GM12878 (cell line): ENCODE measurements at regions not wholly inside any gene's neighbourhood (a gene's known extent, or its start where the extent isn't known, plus 50 kb on each side); places are given as distances from the start of the nearest gene placed in this dataset.

Experiments
- ATAC-seq: fragments of 200-7000 bp; cut with Tn5 transposase; 3 replicates; pipeline ENCODE4 v1.9.1; 2020; ENCODE audit warnings: mild to moderate bottlenecking, moderate library complexity
- BruUV-seq: library from RNA; stranded (reverse); fragments of 400-500 nt; replicated peaks from 2 replicates; lab custom pipeline; 2021; lab: Mats Ljungman, UMichigan
- CTCF ChIA-PET: fragments of 300-600 bp; sonication (Branson Sonifier 250); formaldehyde crosslinking; extraction: SDS; loops from one replicate; lab custom pipeline; 2021; ENCODE audit warnings: inconsistent platforms; lab: Yijun Ruan, JAX
- POLR2A ChIA-PET: fragments of 350-600 bp; formaldehyde crosslinking; extraction: SDS; loops from one replicate; lab custom pipeline; 2021; ENCODE audit warnings: inconsistent platforms; lab: Charles Lee
- RAD21 ChIA-PET: fragments of 300-600 bp; sonication (Branson Sonifier 250); formaldehyde crosslinking; loops from one replicate; lab custom pipeline; 2023; ENCODE audit warnings: antibody characterized with exemption; ENCODE audit not compliant: unreplicated experiment; lab: Charles Lee
- SMC1A ChIA-PET: fragments of 300-600 bp; sonication (Branson Sonifier 250); formaldehyde crosslinking; loops from one replicate; lab custom pipeline; 2023; ENCODE audit not compliant: unreplicated experiment, uncharacterized antibody; lab: Charles Lee
- DNase-seq: peaks from one replicate; pipeline ENCODE4 v3.0.0-alpha.2; 2011; ENCODE audit warnings: low read depth, low spot score
- FAIRE-seq: peaks from 3 replicates; lab custom pipeline; 2011; peaks lifted over from hg19 to GRCh38; lab: Jason Lieb, UNC
- H2AFZ ChIP-seq: 2 replicates; pipeline ENCODE4 v1.6.0; 2011; ENCODE audit warnings: low read depth, low read length, control low read depth; ENCODE audit not compliant: control insufficient read depth
- H3K27ac ChIP-seq: 2 replicates; pipeline ENCODE4 v1.5.1; 2011; ENCODE audit warnings: control low read depth; ENCODE audit not compliant: control insufficient read depth, insufficient read depth
- H3K27me3 ChIP-seq, 2 experiments: replicated peaks in 1 of 2; 2 replicates each; pipeline versions ENCODE4 v1.6.0 to v1.6.1; 2011; ENCODE audit warnings: low read length in 1 of 2; ENCODE audit not compliant: control insufficient read depth in 2 of 2, insufficient read depth in 2 of 2
- H3K36me3 ChIP-seq, 2 experiments: 2 replicates each; pipeline ENCODE4 v1.5.1; 2011; ENCODE audit warnings: low read length in 1 of 2; ENCODE audit not compliant: control insufficient read depth in 2 of 2, insufficient read depth in 2 of 2
- H3K4me1 ChIP-seq: 2 replicates; pipeline ENCODE4 v1.6.1; 2011; ENCODE audit warnings: mild to moderate bottlenecking, low read length, moderate library complexity, mixed read lengths; ENCODE audit not compliant: control insufficient read depth, insufficient read depth
- H3K4me2 ChIP-seq: 2 replicates; pipeline ENCODE4 v1.6.0; 2011; ENCODE audit warnings: control low read depth; ENCODE audit not compliant: control insufficient read depth, insufficient read depth
- H3K4me3 ChIP-seq: fragments of 200-600 bp; sonication (generic); 2 replicates; pipeline ENCODE4 v1.5.1; 2016
- H3K79me2 ChIP-seq: 2 replicates; pipeline ENCODE4 v1.6.0; 2011; ENCODE audit warnings: low read length; ENCODE audit not compliant: control insufficient read depth, insufficient read depth
- H3K9ac ChIP-seq: 2 replicates; pipeline ENCODE4 v1.8.0; 2011; ENCODE audit warnings: low read length, control low read depth, mixed read lengths; ENCODE audit not compliant: control insufficient read depth, insufficient read depth
- H3K9me3 ChIP-seq: replicated peaks from 3 replicates; pipeline ENCODE4 v1.5.1; 2011; ENCODE audit warnings: mild to moderate bottlenecking, low read length; ENCODE audit not compliant: control insufficient read depth, insufficient read depth
- H4K20me1 ChIP-seq: 2 replicates; pipeline ENCODE4 v1.6.0; 2011; ENCODE audit not compliant: control insufficient read depth, insufficient read depth
- BHLHE40 ChIP-seq, 2 experiments: fragments of 450-650 bp in 1 of 2; IDR thresholded peaks; 2 replicates each; pipeline ENCODE4 v1.6.1; 2011 to 2017; ENCODE audit warnings: low read depth in 2 of 2, borderline replicate concordance in 1 of 2, improper control_type of control experiment in 1 of 2, low read length in 1 of 2, mild to moderate bottlenecking in 1 of 2
- DPF2 ChIP-seq: fragments of 450-650 bp; IDR thresholded peaks from 2 replicates; pipeline ENCODE4 v1.6.1; 2017; ENCODE audit warnings: mild to moderate bottlenecking
- IKZF1 ChIP-seq: fragments of 450-650 bp; conservative IDR thresholded peaks from 2 replicates; pipeline ENCODE4 v1.6.1; 2017; ENCODE audit warnings: antibody characterized with exemption, mild to moderate bottlenecking
- MEF2A ChIP-seq: IDR thresholded peaks from 2 replicates; pipeline ENCODE4 v1.6.1; 2011; ENCODE audit warnings: low read depth, mild to moderate bottlenecking, low read length, moderate library complexity; ENCODE audit not compliant: insufficient read depth
- NR2F1 ChIP-seq: fragments of 450-650 bp; conservative IDR thresholded peaks from 2 replicates; pipeline ENCODE4 v1.6.1; 2017; ENCODE audit warnings: mild to moderate bottlenecking
- RAD21 ChIP-seq: IDR thresholded peaks from 2 replicates; pipeline ENCODE4 v1.6.1; 2011; ENCODE audit warnings: mild to moderate bottlenecking, low read depth, low read length, moderate library complexity; ENCODE audit not compliant: insufficient read depth
- RELB ChIP-seq: fragments of 450-650 bp; IDR thresholded peaks from 2 replicates; pipeline ENCODE4 v1.6.1; 2017; ENCODE audit warnings: low read depth, mild to moderate bottlenecking, moderate library complexity
- SIX5 ChIP-seq: IDR thresholded peaks from 2 replicates; pipeline ENCODE4 v1.6.1; 2011; ENCODE audit warnings: mild to moderate bottlenecking, low read depth, low read length, moderate library complexity; ENCODE audit not compliant: severe bottlenecking
- STAT1 ChIP-seq: fragments of 450-650 bp; conservative IDR thresholded peaks from 2 replicates; pipeline ENCODE4 v1.6.1; 2014; ENCODE audit warnings: antibody characterized with exemption, mild to moderate bottlenecking
- ZNF622 ChIP-seq: fragments of 450-650 bp; IDR thresholded peaks from 2 replicates; pipeline ENCODE4 v1.6.1; 2017; ENCODE audit warnings: mild to moderate bottlenecking, inconsistent platforms
- WGBS: methylation state at CpG from one replicate; pipeline ENCODE4 v1.1.6; 2016; ENCODE audit warnings: low lambda C conversion rate; ENCODE audit not compliant: insufficient replicate concordance, insufficient coverage; ENCODE audit errors: missing lambda C conversion rate; 5-methylcytosine and 5-hydroxymethylcytosine counted together
- in situ Hi-C: fragments of 300-500 bp; cut with MboI; formaldehyde crosslinking; loops from 9 replicates; pipeline ENCODE4 v1.14.3; 2018; ENCODE audit warnings: mixed read lengths
- intact Hi-C: fragments of 100-400 bp; cut with micrococcal nuclease; formaldehyde crosslinking; loops from one replicate; pipeline ENCODE4 v1.14.2; 2022; ENCODE audit not compliant: unreplicated experiment
- TF ChIP-seq, protein P1 (sequence below): IDR thresholded peaks from 2 replicates; pipeline ENCODE4 v1.6.1; 2012; ENCODE audit warnings: low read depth, low read length, improper control_type of control experiment
- TF ChIP-seq, protein P2 (sequence below): fragments of 450-650 bp; IDR thresholded peaks from 2 replicates; pipeline ENCODE4 v1.6.1; 2017; ENCODE audit warnings: mild to moderate bottlenecking, moderate library complexity

- no peak for TF ChIP-seq MEF2A
- TF ChIP-seq STAT1 = no peak
- TF ChIP-seq, protein P1, sequence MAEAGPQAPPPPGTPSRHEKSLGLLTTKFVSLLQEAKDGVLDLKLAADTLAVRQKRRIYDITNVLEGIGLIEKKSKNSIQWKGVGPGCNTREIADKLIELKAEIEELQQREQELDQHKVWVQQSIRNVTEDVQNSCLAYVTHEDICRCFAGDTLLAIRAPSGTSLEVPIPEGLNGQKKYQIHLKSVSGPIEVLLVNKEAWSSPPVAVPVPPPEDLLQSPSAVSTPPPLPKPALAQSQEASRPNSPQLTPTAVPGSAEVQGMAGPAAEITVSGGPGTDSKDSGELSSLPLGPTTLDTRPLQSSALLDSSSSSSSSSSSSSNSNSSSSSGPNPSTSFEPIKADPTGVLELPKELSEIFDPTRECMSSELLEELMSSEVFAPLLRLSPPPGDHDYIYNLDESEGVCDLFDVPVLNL = no peak
These were observed 71.5 kb upstream of the ARHGAP5 start (continued) for GRCh38 chr14:32005628-32006027.

GRCh38 chr14:32006263-32007110 lies 70.6 kb upstream of the ARHGAP5 start:
- POLR2A ChIA-PET = no interaction called here
- H3K27ac ChIP-seq = no peak overlapping the region

More at GRCh38 chr14:32006263-32007110, 70.6 kb upstream of the ARHGAP5 start:
- no TSS peak for BruUV-seq
- Histone ChIP-seq H3K4me2 (no peak overlapping the region), H3K9me3 (no peaks in the 10 kb centered on the region), H3K27me3 (no peaks in the 10 kb centered on the region; a peak in 1 of 4 replicates), H3K79me2 (no peaks in the 10 kb centered on the region), H3K4me1 (no peaks in the 10 kb centered on the region), H3K9ac (no peak overlapping the region), H2AFZ (no peak overlapping the region), H4K20me1 (no peaks in the 10 kb centered on the region), H3K36me3 (no peaks in the 10 kb centered on the region), H3K4me3 (no peak overlapping the region)
- FAIRE-seq (no peak), DNase-seq (no peak), ATAC-seq (no peak; the same call in 2 of the 3 replicates)
- SMC1A ChIA-PET = interaction anchor here (0.8 to 1.4 kb wide), 4 partner anchors 12 to 59 kb away, joined by 3 read pairs; no protein-coding TSS in a partner anchor
- TF ChIP-seq SIX5 (no peak), RAD21 (no peak), NR2F1 (0 out of 2 replicates have a peak, but pooled peaks have one; percentile 22), ZNF622 (no peak), RELB (peak; percentile 45; the same call in 1 of the 2 replicates), BHLHE40 (IDR thresholded peaks at IDR 0.05; ENCODE audit: borderline replicate concordance in 1 of 2, low read depth in 2 of 2, low read length in 1 of 2) (peak in 1 of 2 experiments; percentile 63; a peak in 2 of 4 replicates), IKZF1 (peak; percentile 75), DPF2 (peak; percentile 45; the same call in 1 of the 2 replicates)
- TF ChIP-seq, protein P2, sequence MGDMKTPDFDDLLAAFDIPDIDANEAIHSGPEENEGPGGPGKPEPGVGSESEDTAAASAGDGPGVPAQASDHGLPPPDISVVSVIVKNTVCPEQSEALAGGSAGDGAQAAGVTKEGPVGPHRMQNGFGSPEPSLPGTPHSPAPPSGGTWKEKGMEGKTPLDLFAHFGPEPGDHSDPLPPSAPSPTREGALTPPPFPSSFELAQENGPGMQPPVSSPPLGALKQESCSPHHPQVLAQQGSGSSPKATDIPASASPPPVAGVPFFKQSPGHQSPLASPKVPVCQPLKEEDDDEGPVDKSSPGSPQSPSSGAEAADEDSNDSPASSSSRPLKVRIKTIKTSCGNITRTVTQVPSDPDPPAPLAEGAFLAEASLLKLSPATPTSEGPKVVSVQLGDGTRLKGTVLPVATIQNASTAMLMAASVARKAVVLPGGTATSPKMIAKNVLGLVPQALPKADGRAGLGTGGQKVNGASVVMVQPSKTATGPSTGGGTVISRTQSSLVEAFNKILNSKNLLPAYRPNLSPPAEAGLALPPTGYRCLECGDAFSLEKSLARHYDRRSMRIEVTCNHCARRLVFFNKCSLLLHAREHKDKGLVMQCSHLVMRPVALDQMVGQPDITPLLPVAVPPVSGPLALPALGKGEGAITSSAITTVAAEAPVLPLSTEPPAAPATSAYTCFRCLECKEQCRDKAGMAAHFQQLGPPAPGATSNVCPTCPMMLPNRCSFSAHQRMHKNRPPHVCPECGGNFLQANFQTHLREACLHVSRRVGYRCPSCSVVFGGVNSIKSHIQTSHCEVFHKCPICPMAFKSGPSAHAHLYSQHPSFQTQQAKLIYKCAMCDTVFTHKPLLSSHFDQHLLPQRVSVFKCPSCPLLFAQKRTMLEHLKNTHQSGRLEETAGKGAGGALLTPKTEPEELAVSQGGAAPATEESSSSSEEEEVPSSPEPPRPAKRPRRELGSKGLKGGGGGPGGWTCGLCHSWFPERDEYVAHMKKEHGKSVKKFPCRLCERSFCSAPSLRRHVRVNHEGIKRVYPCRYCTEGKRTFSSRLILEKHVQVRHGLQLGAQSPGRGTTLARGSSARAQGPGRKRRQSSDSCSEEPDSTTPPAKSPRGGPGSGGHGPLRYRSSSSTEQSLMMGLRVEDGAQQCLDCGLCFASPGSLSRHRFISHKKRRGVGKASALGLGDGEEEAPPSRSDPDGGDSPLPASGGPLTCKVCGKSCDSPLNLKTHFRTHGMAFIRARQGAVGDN = 0 out of 2 replicates have a peak, but pooled peaks have one; percentile 41
- CTCF ChIA-PET = interaction anchor here (1.4 kb wide), 1 partner anchor 248 kb away, joined by 3 read pairs; no protein-coding TSS in a partner anchor
- WGBS = 28% methylated on average over 14 of the region's 14 CpGs
- RAD21 ChIA-PET = interaction anchor here (1.3 kb wide), 1 partner anchor 249 kb away, joined by 3 read pairs; no protein-coding TSS in a partner anchor
- intact Hi-C loops (no loop called here), in situ Hi-C loops (no loop called here)
